ENCODE measurements at regions not wholly inside any gene's neighbourhood (a gene's known extent, or its start where the extent isn't known, plus 50 kb on each side); places are given as distances from the start of the nearest gene placed in this dataset.

DNA sequence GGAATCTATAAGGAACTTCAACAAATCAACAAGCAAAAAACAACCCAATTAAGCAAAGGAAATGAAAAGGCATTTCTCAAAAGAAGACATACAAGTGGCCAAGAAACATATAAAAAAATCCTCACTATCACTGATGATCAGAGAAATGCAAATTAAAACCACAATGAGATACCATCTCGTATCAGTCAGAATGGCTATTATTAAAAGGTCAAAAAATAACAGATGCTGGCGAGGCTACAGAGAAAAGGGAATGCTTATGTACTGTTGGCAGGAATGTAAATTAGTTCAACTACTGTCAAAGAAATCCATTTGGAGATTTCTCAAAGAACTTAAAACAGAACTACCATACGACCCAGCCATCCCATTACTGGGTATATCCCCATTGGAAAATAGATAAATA lies 292.4 kb upstream of the FAT1 start:
- TF ChIP-seq POLR2A (IDR thresholded peaks at IDR 0.05) (no peak), EP300 (IDR thresholded peaks at IDR 0.05) (no peak), POLR2AphosphoS5 (IDR thresholded peaks at IDR 0.05) (no peak), CTCF (IDR thresholded peaks at IDR 0.05) (no peak)
- Histone ChIP-seq H3K4me3 (no peak overlapping the region), H3K36me3 (no peaks in the 10 kb centered on the region), H3K4me1 (no peaks in the 10 kb centered on the region), H3K27me3 (no peaks in the 10 kb centered on the region), H3K27ac (no peak overlapping the region), H3K9me3 (no peaks in the 10 kb centered on the region)
- ATAC-seq: no peak
- 73 to 81% methylated on average over 3 of the region's 3 CpGs for WGBS, 2 donors (ENCODE audit: low coverage in 1 of 2)

DNA sequence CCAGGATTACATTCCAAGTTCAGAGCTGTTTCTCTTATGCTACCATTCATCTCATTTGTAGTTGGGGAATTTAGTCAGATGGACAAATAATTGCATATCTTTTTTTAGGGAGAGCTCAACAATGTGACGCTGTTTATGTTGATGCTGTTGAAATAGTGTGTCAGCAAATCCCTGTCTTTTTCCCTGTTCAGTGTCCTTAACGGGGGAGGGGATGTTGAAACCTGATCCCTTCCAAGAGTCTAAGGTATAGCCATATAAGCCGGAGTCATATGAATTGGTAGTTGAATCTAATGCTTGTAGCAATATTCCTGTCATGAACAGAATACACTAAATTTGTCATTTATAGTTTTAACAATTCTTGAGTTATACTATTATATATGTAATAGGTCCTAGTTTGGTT lies 293.5 kb upstream of the FAT1 start:
- Histone ChIP-seq H3K36me3 (no peaks in the 10 kb centered on the region), H3K4me1 (no peaks in the 10 kb centered on the region), H3K4me3 (no peak overlapping the region), H3K27me3 (no peaks in the 10 kb centered on the region), H3K27ac (no peak overlapping the region), H3K9me3 (no peaks in the 10 kb centered on the region)
- ATAC-seq: no peak
- no peak for TF ChIP-seq EP300 (IDR thresholded peaks at IDR 0.05)
- 36 to 56% methylated on average over 3 of the region's 3 CpGs for WGBS, 2 donors (ENCODE audit: low coverage in 1 of 2)

- WGBS, 2 donors (ENCODE audit: low coverage in 1 of 2): 62 to 87% methylated on average over 3 to 8 of the region's 8 CpGs
- H3K27me3 ChIP-seq: no peaks in the 10 kb centered on the region
- ATAC-seq: no peak
- no peak overlapping the region for H3K4me3 ChIP-seq
- TF ChIP-seq POLR2A (IDR thresholded peaks at IDR 0.05): no peak
- no peak for TF ChIP-seq CTCF (IDR thresholded peaks at IDR 0.05)
- no peak for TF ChIP-seq POLR2AphosphoS5 (IDR thresholded peaks at IDR 0.05)
- no peak overlapping the region for H3K27ac ChIP-seq
- H3K36me3 ChIP-seq: no peaks in the 10 kb centered on the region
- no peaks in the 10 kb centered on the region for H3K4me1 ChIP-seq
- H3K9me3 ChIP-seq: no peaks in the 10 kb centered on the region
Measured at GRCh38 chr4:187019896-187020295, 296.2 kb upstream of the FAT1 start.

DNA sequence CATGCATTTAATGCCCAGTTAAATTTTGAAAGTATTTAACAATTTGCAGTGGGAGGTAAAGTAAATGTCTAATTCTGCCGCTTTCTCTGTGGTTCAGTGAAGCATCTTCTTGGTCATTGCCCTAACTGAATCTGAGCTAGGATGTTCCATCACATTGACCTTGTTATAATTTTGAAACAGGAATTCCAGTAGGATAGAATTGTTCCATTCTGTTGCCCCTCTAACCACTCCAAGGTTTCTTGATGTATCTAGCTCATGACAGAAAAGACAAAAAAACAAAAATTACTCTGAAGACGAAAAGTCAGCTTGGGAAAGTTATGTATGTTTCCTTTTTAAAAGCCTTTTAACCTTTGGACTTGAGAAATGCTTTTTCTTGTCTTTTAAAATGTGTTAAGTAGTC lies 297.0 kb upstream of the FAT1 start:
- no peak for TF ChIP-seq POLR2A (IDR thresholded peaks at IDR 0.05)
- no peak for TF ChIP-seq EP300 (IDR thresholded peaks at IDR 0.05)
- no peak for TF ChIP-seq POLR2AphosphoS5 (IDR thresholded peaks at IDR 0.05)
- TF ChIP-seq CTCF (IDR thresholded peaks at IDR 0.05): no peak
- H3K27ac ChIP-seq: no peak overlapping the region
- no peaks in the 10 kb centered on the region for H3K27me3 ChIP-seq
- no peak overlapping the region for H3K4me3 ChIP-seq
- H3K9me3 ChIP-seq: no peaks in the 10 kb centered on the region
- 88 to 94% methylated on average over 2 of the region's 2 CpGs for WGBS, 2 donors (ENCODE audit: low coverage in 1 of 2)
- no peak for ATAC-seq
- H3K36me3 ChIP-seq: no peaks in the 10 kb centered on the region
- no peaks in the 10 kb centered on the region for H3K4me1 ChIP-seq

- 75 to 76% methylated on average over 6 of the region's 6 CpGs for WGBS, 2 donors (ENCODE audit: low coverage in 1 of 2)
- TF ChIP-seq POLR2A (IDR thresholded peaks at IDR 0.05): no peak
- no peak for TF ChIP-seq POLR2AphosphoS5 (IDR thresholded peaks at IDR 0.05)
- no peak for TF ChIP-seq CTCF (IDR thresholded peaks at IDR 0.05)
- TF ChIP-seq EP300 (IDR thresholded peaks at IDR 0.05): no peak
- H3K4me3 ChIP-seq: no peak overlapping the region
Measured at GRCh38 chr4:187021436-187022205, 298.0 kb upstream of the FAT1 start.

More at GRCh38 chr4:187021436-187022205, 298.0 kb upstream of the FAT1 start:
- Histone ChIP-seq H3K27ac (no peak overlapping the region), H3K4me1 (no peaks in the 10 kb centered on the region), H3K9me3 (no peaks in the 10 kb centered on the region), H3K36me3 (no peaks in the 10 kb centered on the region), H3K27me3 (no peaks in the 10 kb centered on the region)
- ATAC-seq: no peak

Data from gastroesophageal sphincter (tissue), 4 donors.